ENCODE measurements at regions not wholly inside any gene's neighbourhood (a gene's known extent, or its start where the extent isn't known, plus 50 kb on each side); places are given as distances from the start of the nearest gene placed in this dataset.

GRCh38 chr12:97358361-97358760 is 104.2 kb upstream of the RMST start:
- Histone ChIP-seq H3K9ac (ENCODE audit: extremely low read depth, low read length, poor library complexity, severe bottlenecking) (no peak overlapping the region), H3K36me3 (ENCODE audit: control insufficient read depth, insufficient read depth, low read length) (no peaks in the 10 kb centered on the region), H3K9me3 (ENCODE audit: control insufficient read depth, low read length) (peaks cover 15% of the 10 kb centered on the region), H3K4me3 (ENCODE audit: low read length) (no peak overlapping the region), H3K27ac (ENCODE audit: low read depth, low read length) (no peak overlapping the region), H3K27me3 (ENCODE audit: control insufficient read depth, insufficient read depth, low read length, poor library complexity, severe bottlenecking) (no peaks in the 10 kb centered on the region), H3K4me1 (ENCODE audit: control insufficient read depth, insufficient read depth, low read length) (peaks cover 3% of the 10 kb centered on the region)
- Mint-ChIP-seq H3K36me3 (ENCODE audit: low read depth) (peaks cover 10% of the 10 kb centered on the region), H3K4me3 (no peak overlapping the region), H3K4me1 (peaks cover 17% of the 10 kb centered on the region), H3K27me3 (ENCODE audit: insufficient read depth) (peaks cover 3% of the 10 kb centered on the region), H3K27ac (no peak overlapping the region), H3K9me3 (peaks cover 29% of the 10 kb centered on the region)
- no peak for DNase-seq
- WGBS, 2 experiments (ENCODE audit: insufficient coverage in 1 of 2, insufficient read length in 1 of 2) = 81% methylated on average over 3 of the region's 3 CpGs; no CpG with 5 or more reads in 1 of the 2 experiments
- TF ChIP-seq CTCF (conservative IDR thresholded peaks at IDR 0.05) = no peak

GRCh38 chr12:97359021-97359690 is 103.4 kb upstream of the RMST start:
- Histone ChIP-seq H3K4me1 (ENCODE audit: control insufficient read depth, insufficient read depth, low read length) (peaks cover 3% of the 10 kb centered on the region), H3K27me3 (ENCODE audit: control insufficient read depth, insufficient read depth, low read length, poor library complexity, severe bottlenecking) (no peaks in the 10 kb centered on the region), H3K9ac (ENCODE audit: extremely low read depth, low read length, poor library complexity, severe bottlenecking) (no peak overlapping the region), H3K27ac (ENCODE audit: low read depth, low read length) (no peak overlapping the region), H3K36me3 (ENCODE audit: control insufficient read depth, insufficient read depth, low read length) (no peaks in the 10 kb centered on the region), H3K4me3 (ENCODE audit: low read length) (no peak overlapping the region), H3K9me3 (ENCODE audit: control insufficient read depth, low read length) (peaks cover 15% of the 10 kb centered on the region)
- TF ChIP-seq CTCF (conservative IDR thresholded peaks at IDR 0.05) = peak; percentile 54
- H3K36me3 Mint-ChIP-seq (ENCODE audit: low read depth) = peaks cover 10% of the 10 kb centered on the region
- peaks cover 3% of the 10 kb centered on the region for H3K27me3 Mint-ChIP-seq (ENCODE audit: insufficient read depth)
- DNase-seq = no peak
- 90 to 92% methylated on average over 2 to 5 of the region's 5 CpGs for WGBS, 2 experiments (ENCODE audit: insufficient coverage in 1 of 2, insufficient read length in 1 of 2)
- H3K9me3 Mint-ChIP-seq = peaks cover 23% of the 10 kb centered on the region
- no peak overlapping the region for H3K27ac Mint-ChIP-seq
- no peak overlapping the region for H3K4me3 Mint-ChIP-seq
- H3K4me1 Mint-ChIP-seq = peaks cover 17% of the 10 kb centered on the region

GRCh38 chr12:97363693-97364092 is 98.9 kb upstream of the RMST start:
- no peak overlapping the region for H3K27ac Mint-ChIP-seq
- H3K36me3 Mint-ChIP-seq (ENCODE audit: low read depth) = no peaks in the 10 kb centered on the region
- no peaks in the 10 kb centered on the region for H3K27me3 Mint-ChIP-seq (ENCODE audit: insufficient read depth)
- Histone ChIP-seq H3K9me3 (ENCODE audit: control insufficient read depth, low read length) (no peaks in the 10 kb centered on the region), H3K9ac (ENCODE audit: extremely low read depth, low read length, poor library complexity, severe bottlenecking) (no peak overlapping the region), H3K4me1 (ENCODE audit: control insufficient read depth, insufficient read depth, low read length) (peaks cover 10% of the 10 kb centered on the region), H3K36me3 (ENCODE audit: control insufficient read depth, insufficient read depth, low read length) (no peaks in the 10 kb centered on the region), H3K27me3 (ENCODE audit: control insufficient read depth, insufficient read depth, low read length, poor library complexity, severe bottlenecking) (no peaks in the 10 kb centered on the region), H3K27ac (ENCODE audit: low read depth, low read length) (no peak overlapping the region), H3K4me3 (ENCODE audit: low read length) (no peak overlapping the region)
- H3K4me3 Mint-ChIP-seq = no peak overlapping the region
- H3K4me1 Mint-ChIP-seq = peaks cover 26% of the 10 kb centered on the region
- WGBS, 2 experiments (ENCODE audit: insufficient coverage in 1 of 2, insufficient read length in 1 of 2) = no CpG with 5 or more reads among the region's 1 CpG
- TF ChIP-seq CTCF (conservative IDR thresholded peaks at IDR 0.05) = no peak
- DNase-seq = no peak
- no peaks in the 10 kb centered on the region for H3K9me3 Mint-ChIP-seq

All from endodermal cell (in vitro differentiated cells).